Heart left ventricle (tissue), 16 donors: ENCODE measurements at regions not wholly inside any gene's neighbourhood (a gene's known extent, or its start where the extent isn't known, plus 50 kb on each side); places are given as distances from the start of the nearest gene placed in this dataset.

Source experiments
- ATAC-seq, 4 donors: fragments of 200-7000 bp; cut with Tn5 transposase; one replicate each; pipeline ENCODE4 v1.9.1; 2020 to 2022; ENCODE audit warnings: moderate library complexity in 4 of 4, mild to moderate bottlenecking in 3 of 4, moderate number of reproducible peaks in 1 of 4
- DNase-seq, 5 donors: peaks; one replicate each; pipeline ENCODE4 v3.0.0-alpha.2; 2020
- H3K27ac ChIP-seq, 12 donors: fragments of 200-600 bp; sonication (generic) in 4 of 12; one replicate each; pipeline versions ENCODE4 v1.5.0 to v1.8.0; 2016 to 2022; ENCODE audit warnings: mild to moderate bottlenecking in 2 of 12
- H3K27me3 ChIP-seq, 9 donors: fragments of 200-600 bp; sonication (generic) in 2 of 9; one replicate each; pipeline versions ENCODE4 v1.5.1 to v1.8.0; 2016 to 2022; ENCODE audit warnings: mild to moderate bottlenecking in 3 of 9
- H3K36me3 ChIP-seq, 9 donors: fragments of 200-600 bp; sonication (generic) in 2 of 9; one replicate each; pipeline versions ENCODE4 v1.5.0 to v1.8.0; 2018 to 2022; ENCODE audit warnings: mild to moderate bottlenecking in 2 of 9
- H3K4me1 ChIP-seq, 12 donors: fragments of 200-600 bp; sonication (generic) in 4 of 12; one replicate each; pipeline versions ENCODE4 v1.5.0 to v1.8.0; 2016 to 2022; ENCODE audit warnings: mild to moderate bottlenecking in 3 of 12
- H3K4me3 ChIP-seq, 12 donors: fragments of 200-600 bp; sonication (generic) in 4 of 12; one replicate each; pipeline versions ENCODE4 v1.5.0 to v1.8.0; 2017 to 2022; ENCODE audit warnings: mild to moderate bottlenecking in 9 of 12, moderate library complexity in 4 of 12
- H3K9me3 ChIP-seq, 12 donors: fragments of 200-600 bp; sonication (generic) in 4 of 12; one replicate each; pipeline versions ENCODE4 v1.5.0 to v1.8.0; 2016 to 2022; ENCODE audit warnings: mild to moderate bottlenecking in 1 of 12
- POLR2A ChIP-seq, 2 donors: fragments of 450-650 bp; IDR thresholded peaks; one replicate each; pipeline ENCODE4 v1.6.1; 2017; ENCODE audit warnings: antibody characterized with exemption in 2 of 2, mild to moderate bottlenecking in 2 of 2, moderate library complexity in 2 of 2
- WGBS, 4 donors: extraction: QIAGEN DNeasy Blood & Tissue Kit in 2 of 4; methylation state at CpG; one replicate each; pipeline versions ENCODE4 v1.1.5 to v1.1.7; 2013 to 2018; 5-methylcytosine and 5-hydroxymethylcytosine counted together
- intact Hi-C, 10 donors: fragments of 100-400 bp; cut with DNase I; formaldehyde crosslinking; loops; one replicate each; pipeline versions ENCODE4 v1.11.1 to v1.14.2; 2022
- TF ChIP-seq, protein P1 (sequence below), 12 donors: fragments of 200-600 bp; sonication (generic) in 4 of 12; IDR thresholded peaks; one replicate each; pipeline versions ENCODE4 v1.5.0 to v1.8.0; 2018 to 2022; ENCODE audit warnings: antibody characterized with exemption in 12 of 12, mild to moderate bottlenecking in 5 of 12
- donor health status: ischemic (EF 13 %, LVEDD 7.1; RV severe dilation, severe dysfunction).
- donor health status: healthy with polysubstance abuse.
- donor health status: DM: no; HTN: yes; CAD: no.
- donor health status: DM: no; HTN: no; CAD: no.
- donor health status: ischemic (EF 25% LVEDD 6.9; RV normal size, moderate dysfunction).
- donor health status: ischemic (EF 25% LVEDD 5.7; RV mildly dilated, moderate dysfunction).
- donor health status: healthy.
- donor health status: DM: yes; HTN: yes; CAD: no.
- donor health status: ischemic (EF 35%, LVEDD 5.7; RV mildly dilated, moderate dysfunction).
- donor health status: nonischemic (EF 11% LVEDD 7.7; RV severe dilation, severe dysfunction).
- donor health status: DM: yes; HTN: yes; CAD: no.
- donor health status: PGD.
- donor health status: ischemic (EF 29% LVEDD 5.4; RV normal size, mild dysfunction).
- donor health status: nonischemic (EF 23%, LVEDD 6.1; RV moderate dilation, normal function).

DNA sequence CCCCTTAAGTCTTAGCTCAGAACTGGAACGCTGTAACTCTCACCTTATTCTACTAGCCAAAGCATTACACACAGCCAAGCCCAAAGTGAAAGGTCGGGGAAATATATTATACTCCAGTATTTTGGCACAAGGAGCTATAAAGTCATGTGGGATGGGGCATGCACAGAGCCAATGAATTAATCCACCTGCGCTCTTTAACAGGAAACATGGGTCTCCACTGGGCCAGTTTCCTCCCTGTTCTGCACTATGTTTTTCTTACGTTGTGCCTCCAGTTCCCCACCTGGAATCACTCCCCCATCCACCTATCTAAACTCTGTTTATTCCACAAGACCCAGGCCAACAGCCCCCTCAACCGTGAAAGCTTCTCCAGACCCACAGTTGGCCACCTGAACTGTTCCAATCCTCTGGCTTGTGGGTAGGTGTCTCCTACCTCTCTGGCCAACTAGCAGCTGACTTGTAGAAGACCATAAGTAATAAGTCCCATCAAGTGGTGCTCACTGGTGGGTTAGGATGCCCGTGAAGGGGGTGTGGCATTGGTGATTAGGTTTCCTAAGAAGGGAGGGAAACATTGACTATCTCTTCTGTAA lies 286.9 kb downstream of the NPIPA8 start:
- H3K27me3 ChIP-seq, result peaks cover 0 to 5% (median 0%) of the 10 kb centered on the region in 9 donors
- no peaks in the 10 kb centered on the region for H3K4me1 ChIP-seq
- 67 to 77% (median 72%) methylated on average over 6 of the region's 6 CpGs for WGBS, 4 donors
- TF ChIP-seq POLR2A (IDR thresholded peaks at IDR 0.05), result no peak
- TF ChIP-seq, protein P1, sequence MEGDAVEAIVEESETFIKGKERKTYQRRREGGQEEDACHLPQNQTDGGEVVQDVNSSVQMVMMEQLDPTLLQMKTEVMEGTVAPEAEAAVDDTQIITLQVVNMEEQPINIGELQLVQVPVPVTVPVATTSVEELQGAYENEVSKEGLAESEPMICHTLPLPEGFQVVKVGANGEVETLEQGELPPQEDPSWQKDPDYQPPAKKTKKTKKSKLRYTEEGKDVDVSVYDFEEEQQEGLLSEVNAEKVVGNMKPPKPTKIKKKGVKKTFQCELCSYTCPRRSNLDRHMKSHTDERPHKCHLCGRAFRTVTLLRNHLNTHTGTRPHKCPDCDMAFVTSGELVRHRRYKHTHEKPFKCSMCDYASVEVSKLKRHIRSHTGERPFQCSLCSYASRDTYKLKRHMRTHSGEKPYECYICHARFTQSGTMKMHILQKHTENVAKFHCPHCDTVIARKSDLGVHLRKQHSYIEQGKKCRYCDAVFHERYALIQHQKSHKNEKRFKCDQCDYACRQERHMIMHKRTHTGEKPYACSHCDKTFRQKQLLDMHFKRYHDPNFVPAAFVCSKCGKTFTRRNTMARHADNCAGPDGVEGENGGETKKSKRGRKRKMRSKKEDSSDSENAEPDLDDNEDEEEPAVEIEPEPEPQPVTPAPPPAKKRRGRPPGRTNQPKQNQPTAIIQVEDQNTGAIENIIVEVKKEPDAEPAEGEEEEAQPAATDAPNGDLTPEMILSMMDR (IDR thresholded peaks at IDR 0.05), result no peak
- no peak for ATAC-seq
- H3K4me3 ChIP-seq, result no peak overlapping the region
- no peaks in the 10 kb centered on the region for H3K36me3 ChIP-seq
- no peaks in the 10 kb centered on the region for H3K9me3 ChIP-seq
- no peak overlapping the region for H3K27ac ChIP-seq
- no peak for DNase-seq
- intact Hi-C loops, result no loop called here

DNA sequence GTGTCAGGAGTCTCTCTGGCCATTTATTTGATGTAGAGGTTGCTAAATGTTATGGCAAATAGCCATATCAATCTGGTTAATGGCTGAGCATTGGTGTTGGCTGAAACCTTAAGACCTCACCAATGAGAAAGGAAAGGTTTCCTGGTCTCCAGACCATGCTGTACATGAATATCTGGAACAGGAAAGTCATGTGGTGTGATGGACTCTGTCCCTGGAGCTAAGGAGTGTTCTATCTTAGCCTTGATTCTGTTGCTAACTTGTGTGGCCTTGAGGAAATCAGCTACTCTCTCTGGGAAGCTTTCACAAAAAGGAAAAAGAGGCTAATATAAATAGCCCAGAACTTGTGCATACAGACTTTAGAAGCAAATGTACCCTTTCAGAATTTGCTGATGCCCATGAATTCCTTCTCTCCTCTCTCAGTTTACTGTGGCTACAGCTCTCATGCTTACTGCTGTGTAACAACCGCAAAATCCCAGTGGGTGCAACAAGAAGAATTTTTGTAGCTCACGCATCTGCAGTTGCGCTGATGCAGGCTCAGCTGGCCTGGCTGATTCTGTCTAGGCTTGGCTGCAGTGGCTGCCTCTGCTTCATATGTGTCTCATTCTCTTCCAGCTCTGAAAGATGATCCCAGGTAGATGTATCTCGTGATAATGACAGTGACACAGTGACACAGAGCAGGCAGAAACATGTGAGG lies 287.5 kb downstream of the NPIPA8 start:
- Histone ChIP-seq H3K27ac (no peak overlapping the region), H3K27me3 (peaks cover 0 to 5% (median 0%) of the 10 kb centered on the region in 9 donors), H3K9me3 (no peaks in the 10 kb centered on the region), H3K4me3 (no peak overlapping the region), H3K4me1 (no peaks in the 10 kb centered on the region), H3K36me3 (no peaks in the 10 kb centered on the region)
- DNase-seq, result no peak
- intact Hi-C loops, result no loop called here
- ATAC-seq, result no peak
- 79 to 84% (median 82%) methylated on average over 4 of the region's 4 CpGs for WGBS, 4 donors
- TF ChIP-seq POLR2A (IDR thresholded peaks at IDR 0.05), result no peak
- TF ChIP-seq, protein P1 (IDR thresholded peaks at IDR 0.05), result no peak

DNA sequence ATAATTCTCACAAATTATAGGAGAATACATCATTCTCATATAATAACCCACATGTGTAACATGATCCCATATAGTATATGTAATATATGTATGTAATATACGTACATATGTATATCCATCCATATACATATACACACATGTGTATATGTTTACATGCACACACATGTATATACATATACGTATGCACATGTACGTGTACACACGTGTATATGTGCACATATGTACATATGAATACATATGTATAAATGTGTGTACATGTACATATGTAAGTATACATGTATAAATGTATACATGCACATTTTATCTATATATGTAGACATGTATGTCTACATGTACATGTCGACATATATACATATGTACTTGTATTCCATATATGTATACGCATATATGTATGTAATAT lies 288.8 kb downstream of the NPIPA8 start:
- TF ChIP-seq POLR2A (IDR thresholded peaks at IDR 0.05), result no peak
- TF ChIP-seq, protein P1 (IDR thresholded peaks at IDR 0.05), result no peak
- DNase-seq, result no peak
- 87 to 96% (median 89%) methylated on average over 6 of the region's 6 CpGs for WGBS, 4 donors

DNA sequence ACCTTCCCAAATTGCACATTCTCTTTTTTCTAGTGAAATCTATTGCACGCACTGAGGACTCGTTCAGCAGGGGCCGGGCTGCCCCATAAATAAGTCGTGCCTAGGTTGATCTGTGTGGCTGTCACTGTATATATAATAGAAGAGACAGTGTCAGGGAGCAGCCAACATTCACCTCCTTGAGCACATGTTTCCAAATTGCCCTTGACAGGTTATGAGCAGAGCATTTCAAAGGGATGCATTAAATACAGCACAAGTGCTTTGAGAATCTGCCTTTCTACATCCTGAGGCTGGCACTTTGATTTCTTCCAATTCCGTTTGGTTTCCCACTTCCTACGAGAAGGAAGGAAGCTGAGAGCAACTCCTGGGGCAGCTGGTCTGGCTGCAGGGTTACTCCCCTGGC lies 291.2 kb downstream of the NPIPA8 start:
- 65 to 70% (median 68%) methylated on average over 6 of the region's 6 CpGs for WGBS, 4 donors
- peaks cover 0 to 4% (median 0%) of the 10 kb centered on the region in 9 donors for H3K27me3 ChIP-seq
- H3K36me3 ChIP-seq, result no peaks in the 10 kb centered on the region
- no peaks in the 10 kb centered on the region for H3K9me3 ChIP-seq
- no peak overlapping the region for H3K27ac ChIP-seq
- no peaks in the 10 kb centered on the region for H3K4me1 ChIP-seq
- H3K4me3 ChIP-seq, result no peak overlapping the region
- ATAC-seq (no peak), DNase-seq (no peak)
- TF ChIP-seq, protein P1 (IDR thresholded peaks at IDR 0.05), result no peak
- TF ChIP-seq POLR2A (IDR thresholded peaks at IDR 0.05), result no peak
- intact Hi-C loops, result no loop called here

More for the DNA sequence above, 288.8 kb downstream of the NPIPA8 start:
- Histone ChIP-seq H3K4me3 (no peak overlapping the region), H3K4me1 (no peaks in the 10 kb centered on the region), H3K9me3 (no peaks in the 10 kb centered on the region), H3K27me3 (peaks cover 0 to 5% (median 0%) of the 10 kb centered on the region in 9 donors), H3K36me3 (no peaks in the 10 kb centered on the region), H3K27ac (no peak overlapping the region)
- intact Hi-C loops, result no loop called here
- no peak for ATAC-seq
